Mesendoderm (in vitro differentiated cells): ENCODE measurements at regions not wholly inside any gene's neighbourhood (a gene's known extent, or its start where the extent isn't known, plus 50 kb on each side); places are given as distances from the start of the nearest gene placed in this dataset.
A peak's percentile ranks its signal among the peaks of the same experiment; 100 is the strongest.

Source experiments
- DNase-seq: peaks from one replicate; pipeline ENCODE4 v3.0.0; 2013
- H2AK5ac ChIP-seq: 2 replicates; pipeline ENCODE4 v1.6.1; 2013; ENCODE audit warnings: low read length, inconsistent platforms
- H2BK120ac ChIP-seq: 2 replicates; pipeline ENCODE4 v1.6.1; 2013; ENCODE audit warnings: low read depth, mild to moderate bottlenecking, low read length, moderate library complexity, mixed read lengths
- H2BK15ac ChIP-seq: replicated peaks from 2 replicates; pipeline ENCODE4 v1.6.1; 2013; ENCODE audit warnings: low read depth, mild to moderate bottlenecking, moderate library complexity
- H2BK5ac ChIP-seq: 2 replicates; pipeline ENCODE4 v1.6.1; 2013; ENCODE audit warnings: low read length, inconsistent platforms
- H3K18ac ChIP-seq: 2 replicates; pipeline ENCODE4 v1.6.1; 2013; ENCODE audit warnings: mild to moderate bottlenecking, low read length, mixed read lengths
- H3K23ac ChIP-seq: one replicate; pipeline ENCODE4 v1.6.1; 2013; ENCODE audit warnings: low read length
- H3K27ac ChIP-seq: 2 replicates; pipeline ENCODE4 v1.5.1; 2013; ENCODE audit warnings: low read depth, mild to moderate bottlenecking, inconsistent platforms, low read length, moderate library complexity
- H3K27me3 ChIP-seq: 2 replicates; pipeline ENCODE4 v1.6.1; 2013; ENCODE audit warnings: low read length, control low read depth, mild to moderate bottlenecking, inconsistent platforms; ENCODE audit not compliant: insufficient read depth, poor library complexity
- H3K36me3 ChIP-seq: 2 replicates; pipeline ENCODE4 v1.6.1; 2013; ENCODE audit warnings: low read length, inconsistent platforms; ENCODE audit not compliant: control insufficient read depth, insufficient read depth
- H3K4ac ChIP-seq: one replicate; pipeline ENCODE4 v1.6.1; 2013; ENCODE audit warnings: low read depth, mild to moderate bottlenecking, low read length, moderate library complexity
- H3K4me1 ChIP-seq: 2 replicates; pipeline ENCODE4 v1.6.1; 2013; ENCODE audit warnings: low read depth, low read length, inconsistent platforms; ENCODE audit not compliant: control insufficient read depth
- H3K4me2 ChIP-seq: 2 replicates; pipeline ENCODE4 v1.6.1; 2013; ENCODE audit warnings: low read length
- H3K4me3 ChIP-seq: 2 replicates; pipeline ENCODE4 v1.5.1; 2013; ENCODE audit warnings: mild to moderate bottlenecking, low read length
- H3K56ac ChIP-seq: one replicate; pipeline ENCODE4 v1.6.1; 2013; ENCODE audit warnings: low read length
- H3K79me1 ChIP-seq: 2 replicates; pipeline ENCODE4 v1.6.1; 2013; ENCODE audit warnings: low read length, inconsistent platforms
- H3K79me2 ChIP-seq: 2 replicates; pipeline ENCODE4 v1.6.1; 2013; ENCODE audit warnings: mild to moderate bottlenecking, low read length; ENCODE audit not compliant: control insufficient read depth, insufficient read depth
- H3K9ac ChIP-seq: 2 replicates; pipeline ENCODE4 v1.6.1; 2013; ENCODE audit warnings: low read length, inconsistent platforms
- H4K5ac ChIP-seq: one replicate; pipeline ENCODE4 v1.6.1; 2013; ENCODE audit warnings: low read length
- H4K8ac ChIP-seq: one replicate; pipeline ENCODE4 v1.6.1; 2013; ENCODE audit warnings: low read depth, mild to moderate bottlenecking, control low read depth, low read length, moderate library complexity
- WGBS: extraction: QIAGEN DNeasy Blood & Tissue Kit; methylation state at CpG from one replicate; pipeline ENCODE4 v1.1.7; 2013; ENCODE audit warnings: low lambda C conversion rate, missing lambda C conversion rate; ENCODE audit not compliant: insufficient coverage; ENCODE audit errors: extremely low coverage; 5-methylcytosine and 5-hydroxymethylcytosine counted together

DNA sequence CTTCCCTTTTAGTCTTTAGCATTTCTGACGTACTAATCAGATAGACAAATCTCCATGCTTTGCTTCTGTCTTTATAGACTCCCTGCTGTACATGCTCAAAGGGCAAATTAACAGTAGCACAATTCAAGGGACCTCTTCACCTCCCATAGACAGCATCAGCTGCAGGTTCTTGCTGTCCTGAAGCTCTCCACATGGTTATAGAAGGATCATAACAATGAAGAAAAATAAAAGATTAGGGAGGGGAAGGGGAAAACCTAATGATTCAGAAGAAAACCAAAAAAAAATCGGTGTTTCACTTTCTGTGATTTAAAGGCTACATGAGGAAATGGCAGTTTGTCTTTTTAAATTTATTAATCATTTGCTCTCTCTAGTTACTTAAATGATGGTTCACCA, 155.5 kb downstream of the PTCSC3 start:
- no peaks in the 10 kb centered on the region for H3K36me3 ChIP-seq
- no peak overlapping the region for H2BK5ac ChIP-seq
- no peaks in the 10 kb centered on the region for H3K79me2 ChIP-seq
- H3K4ac ChIP-seq = no peak overlapping the region
- DNase-seq = no peak
- H3K27me3 ChIP-seq = no peaks in the 10 kb centered on the region
- no peak overlapping the region for H3K9ac ChIP-seq
- no peaks in the 10 kb centered on the region for H3K79me1 ChIP-seq
- H3K4me2 ChIP-seq = no peak overlapping the region
- H4K8ac ChIP-seq = no peak overlapping the region
- no peak overlapping the region for H2AK5ac ChIP-seq
- no CpG with 5 or more reads among the region's 2 CpGs for WGBS
- no peak overlapping the region for H2BK15ac ChIP-seq
- H2BK120ac ChIP-seq = no peak overlapping the region
- no peak overlapping the region for H3K56ac ChIP-seq
- no peak overlapping the region for H3K23ac ChIP-seq
- H3K18ac ChIP-seq = no peak overlapping the region
- H3K4me3 ChIP-seq = no peak overlapping the region
- H3K4me1 ChIP-seq = no peaks in the 10 kb centered on the region
- no peak overlapping the region for H4K5ac ChIP-seq
- no peak overlapping the region for H3K27ac ChIP-seq

DNA sequence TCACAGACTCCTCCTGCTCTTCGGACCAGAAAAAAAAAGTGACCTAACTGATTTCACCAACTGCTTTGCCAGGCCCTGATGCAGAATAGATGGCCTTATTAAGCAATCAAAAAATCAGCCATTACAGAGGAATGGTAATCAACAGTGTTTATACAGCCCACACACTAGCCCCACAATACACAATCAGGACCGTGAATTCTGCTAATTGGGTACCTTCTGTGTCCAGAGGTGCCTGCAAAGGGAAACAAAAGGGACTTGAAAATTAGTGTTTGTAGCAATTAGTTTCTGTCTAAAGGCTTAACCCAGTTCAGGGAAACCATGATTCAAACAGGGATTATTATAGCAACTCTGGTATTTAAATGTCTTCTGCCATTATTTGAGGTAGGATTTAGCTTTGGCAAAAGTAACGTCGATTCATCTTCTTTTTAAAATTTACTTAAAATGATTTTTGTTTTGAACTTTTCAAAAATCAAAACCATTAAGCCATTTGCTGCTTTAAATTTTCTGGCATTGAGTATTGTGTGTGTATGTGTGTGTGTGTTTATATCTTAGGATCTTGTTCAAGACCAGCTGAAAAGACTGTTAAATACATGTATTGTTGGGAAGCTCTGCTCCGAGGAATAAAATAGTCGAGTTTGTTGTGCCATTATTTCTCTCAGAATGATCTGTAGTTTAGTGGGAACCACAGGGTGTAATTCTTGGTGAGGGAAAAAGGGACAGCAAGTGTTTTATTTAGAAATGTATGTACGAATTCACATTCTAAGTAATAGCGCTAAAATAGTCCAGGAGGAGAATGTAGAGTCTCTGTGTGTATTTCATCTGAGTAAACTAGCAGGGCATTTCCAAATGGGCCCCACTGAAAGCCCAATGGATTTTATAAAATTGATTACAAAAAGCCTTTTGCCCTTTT, 156.1 kb downstream of the PTCSC3 start:
- no peak overlapping the region for H2BK15ac ChIP-seq
- no CpG with 5 or more reads among the region's 8 CpGs for WGBS
- no peak overlapping the region for H3K23ac ChIP-seq
- H3K18ac ChIP-seq = no peak overlapping the region
- H3K79me1 ChIP-seq = no peaks in the 10 kb centered on the region
- no peak overlapping the region for H2AK5ac ChIP-seq
- peak; percentile 44 for DNase-seq
- H3K27ac ChIP-seq = no peak overlapping the region
- no peak overlapping the region for H2BK5ac ChIP-seq
- H3K4me1 ChIP-seq = no peaks in the 10 kb centered on the region
- no peak overlapping the region for H3K4ac ChIP-seq
- H3K27me3 ChIP-seq = no peaks in the 10 kb centered on the region
- H4K5ac ChIP-seq = no peak overlapping the region
- no peaks in the 10 kb centered on the region for H3K79me2 ChIP-seq
- H2BK120ac ChIP-seq = no peak overlapping the region
- H3K9ac ChIP-seq = no peak overlapping the region
- H3K4me3 ChIP-seq = no peak overlapping the region
- no peak overlapping the region for H4K8ac ChIP-seq
- H3K4me2 ChIP-seq = no peak overlapping the region
- no peak overlapping the region for H3K56ac ChIP-seq
- no peaks in the 10 kb centered on the region for H3K36me3 ChIP-seq

DNA sequence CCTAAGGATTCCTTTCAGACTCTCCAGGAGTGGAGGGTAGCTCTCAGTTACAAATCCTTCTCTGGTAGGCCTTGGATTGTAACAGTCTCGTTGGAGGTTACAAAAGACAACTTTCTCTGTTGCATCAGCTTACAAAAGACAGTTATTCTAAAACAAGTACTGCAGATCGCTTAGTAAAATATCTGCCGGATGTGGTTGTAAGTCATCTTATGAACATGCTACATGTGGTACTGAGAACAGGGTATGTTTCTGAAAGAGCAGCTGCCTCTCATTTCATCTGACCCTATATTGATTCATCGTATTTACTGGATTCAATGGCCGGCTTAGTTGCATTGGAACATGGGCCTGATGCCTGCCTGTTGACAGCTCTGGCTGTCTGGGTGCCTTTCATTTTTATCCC, 157.4 kb downstream of the PTCSC3 start:
- H2BK5ac ChIP-seq = no peak overlapping the region
- no peaks in the 10 kb centered on the region for H3K4me1 ChIP-seq
- no peak overlapping the region for H3K4ac ChIP-seq
- no peaks in the 10 kb centered on the region for H3K79me1 ChIP-seq
- no CpG with 5 or more reads among the region's 5 CpGs for WGBS
- no peak overlapping the region for H3K23ac ChIP-seq
- H2BK15ac ChIP-seq = no peak overlapping the region
- no peak overlapping the region for H3K9ac ChIP-seq
- H2AK5ac ChIP-seq = no peak overlapping the region
- H3K4me3 ChIP-seq = no peak overlapping the region
- no peaks in the 10 kb centered on the region for H3K79me2 ChIP-seq
- no peak overlapping the region for H3K56ac ChIP-seq
- no peak for DNase-seq
- no peak overlapping the region for H4K5ac ChIP-seq
- H3K18ac ChIP-seq = no peak overlapping the region
- H3K27ac ChIP-seq = no peak overlapping the region
- H2BK120ac ChIP-seq = no peak overlapping the region
- H3K27me3 ChIP-seq = no peaks in the 10 kb centered on the region
- H3K36me3 ChIP-seq = no peaks in the 10 kb centered on the region
- H3K4me2 ChIP-seq = no peak overlapping the region
- no peak overlapping the region for H4K8ac ChIP-seq

DNA sequence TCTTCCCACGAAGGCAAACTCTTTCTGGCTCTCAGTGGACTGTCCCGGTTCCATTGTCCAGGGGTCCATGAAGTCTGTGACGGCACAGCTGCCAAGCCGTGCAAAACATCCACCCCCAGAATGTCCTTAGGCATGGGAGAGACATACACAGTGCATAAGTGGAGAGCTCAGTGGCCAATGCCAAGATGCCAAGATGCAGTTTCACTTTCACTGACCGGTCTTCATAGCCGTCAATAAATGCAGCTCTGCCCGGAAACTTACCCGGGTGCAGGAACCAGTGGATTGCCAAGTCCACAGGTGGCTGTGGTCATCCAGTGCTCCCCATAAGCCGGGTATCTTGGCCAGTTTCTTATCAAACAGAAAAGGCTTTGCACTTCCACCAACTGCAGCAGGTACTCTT, 162.3 kb downstream of the PTCSC3 start:
- Histone ChIP-seq H4K5ac (no peak overlapping the region), H3K36me3 (no peaks in the 10 kb centered on the region), H3K79me2 (no peaks in the 10 kb centered on the region), H2BK15ac (no peak overlapping the region), H4K8ac (no peak overlapping the region), H3K79me1 (no peaks in the 10 kb centered on the region), H2BK5ac (no peak overlapping the region), H2AK5ac (no peak overlapping the region), H3K27me3 (no peaks in the 10 kb centered on the region), H3K27ac (no peak overlapping the region), H3K4ac (no peak overlapping the region), H3K18ac (no peak overlapping the region), H3K4me2 (no peak overlapping the region), H3K56ac (no peak overlapping the region), H3K4me3 (no peak overlapping the region), H3K4me1 (no peaks in the 10 kb centered on the region), H2BK120ac (no peak overlapping the region), H3K9ac (no peak overlapping the region), H3K23ac (no peak overlapping the region)
- DNase-seq = no peak
- no CpG with 5 or more reads among the region's 9 CpGs for WGBS

DNA sequence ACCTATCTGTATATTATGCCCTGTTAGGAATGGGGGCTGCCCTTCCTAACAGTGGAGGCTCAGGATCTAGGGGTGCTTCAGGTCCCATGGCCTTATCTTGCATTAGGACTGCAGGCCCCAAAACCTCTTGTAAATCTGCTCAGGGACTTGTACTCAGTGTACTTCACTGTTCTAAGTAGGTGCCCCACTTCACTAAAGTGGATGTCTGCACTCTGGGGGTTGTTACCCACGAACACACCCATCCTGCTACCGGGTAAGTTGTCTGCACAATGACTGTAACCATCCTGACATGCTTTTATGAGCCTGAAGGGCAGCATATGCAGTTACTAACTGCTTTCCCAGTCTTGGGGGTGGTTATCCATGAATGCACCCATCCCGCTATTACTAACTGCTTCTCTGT, 163.0 kb downstream of the PTCSC3 start:
- Histone ChIP-seq H3K56ac (no peak overlapping the region), H3K27ac (no peak overlapping the region), H3K36me3 (no peaks in the 10 kb centered on the region), H3K4me1 (no peaks in the 10 kb centered on the region), H2AK5ac (no peak overlapping the region), H3K4me2 (no peak overlapping the region), H3K27me3 (no peaks in the 10 kb centered on the region), H3K4ac (no peak overlapping the region), H2BK5ac (no peak overlapping the region), H3K23ac (no peak overlapping the region), H4K5ac (no peak overlapping the region), H3K4me3 (no peak overlapping the region), H4K8ac (no peak overlapping the region), H3K79me2 (no peaks in the 10 kb centered on the region), H3K9ac (no peak overlapping the region), H3K18ac (no peak overlapping the region), H2BK120ac (no peak overlapping the region), H2BK15ac (no peak overlapping the region), H3K79me1 (no peaks in the 10 kb centered on the region)
- DNase-seq = no peak
- no CpG with 5 or more reads among the region's 3 CpGs for WGBS

DNA sequence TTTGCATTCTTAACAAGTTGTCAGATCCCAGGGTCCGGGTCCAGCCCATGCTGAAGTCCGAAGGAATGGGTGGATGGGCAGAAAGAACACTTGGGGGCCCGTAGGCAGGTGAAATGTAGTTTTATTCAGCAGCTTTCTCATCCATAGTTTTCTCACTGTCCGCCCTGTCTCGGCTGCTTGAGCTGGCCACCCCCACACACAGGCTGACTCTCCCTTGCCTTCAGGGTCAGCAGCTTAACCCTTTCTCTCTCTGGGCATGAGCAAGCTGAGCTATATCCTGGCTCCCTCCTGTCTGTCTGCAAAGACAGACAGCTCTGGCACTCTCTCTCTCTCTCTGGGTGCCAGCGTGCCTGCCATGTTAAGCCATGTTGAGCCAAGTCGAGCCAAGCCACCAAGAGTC, 163.9 kb downstream of the PTCSC3 start:
- Histone ChIP-seq H3K79me1 (no peaks in the 10 kb centered on the region), H3K23ac (no peak overlapping the region), H2BK15ac (no peak overlapping the region), H3K9ac (no peak overlapping the region), H4K5ac (no peak overlapping the region), H3K18ac (no peak overlapping the region), H3K36me3 (no peaks in the 10 kb centered on the region), H3K4me2 (no peak overlapping the region), H3K27me3 (no peaks in the 10 kb centered on the region), H3K4me1 (no peaks in the 10 kb centered on the region), H2AK5ac (no peak overlapping the region), H2BK120ac (no peak overlapping the region), H3K79me2 (no peaks in the 10 kb centered on the region), H3K27ac (no peak overlapping the region), H3K56ac (no peak overlapping the region), H4K8ac (no peak overlapping the region), H3K4me3 (no peak overlapping the region), H2BK5ac (no peak overlapping the region), H3K4ac (no peak overlapping the region)
- WGBS = no CpG with 5 or more reads among the region's 7 CpGs
- DNase-seq = no peak
